Fibroblast of the aortic adventitia (primary cell): ENCODE measurements at regions not wholly inside any gene's neighbourhood (a gene's known extent, or its start where the extent isn't known, plus 50 kb on each side); places are given as distances from the start of the nearest gene placed in this dataset.

Experiments
- DNase-seq: peaks from one replicate; pipeline ENCODE4 v3.0.0-alpha.2; 2010; ENCODE audit warnings: low read depth
- H3K4me3 ChIP-seq: 2 replicates; pipeline ENCODE4 v1.5.1; 2011; ENCODE audit warnings: low read depth, mild to moderate bottlenecking, control low read depth, low read length, moderate library complexity
- CTCF ChIP-seq: IDR thresholded peaks from 2 replicates; pipeline ENCODE4 v1.5.1; 2011; ENCODE audit warnings: mild to moderate bottlenecking, low read length, control low read depth, inconsistent platforms; ENCODE audit not compliant: insufficient read depth

GRCh38 chr2:163541943-163542342 is 193.9 kb downstream of the FIGN start:
- no peak for DNase-seq
- no peak overlapping the region for H3K4me3 ChIP-seq
- TF ChIP-seq CTCF, result no peak

GRCh38 chr2:163541495-163541894 is 194.3 kb downstream of the FIGN start:
- no peak overlapping the region for H3K4me3 ChIP-seq
- no peak for TF ChIP-seq CTCF
- no peak for DNase-seq

- no peak for TF ChIP-seq CTCF
- DNase-seq, result no peak
- H3K4me3 ChIP-seq, result no peak overlapping the region
Measured at GRCh38 chr2:163528640-163529217, 207.1 kb downstream of the FIGN start.

GRCh38 chr2:163527381-163527780 is 208.4 kb downstream of the FIGN start:
- H3K4me3 ChIP-seq, result no peak overlapping the region
- DNase-seq, result no peak
- no peak for TF ChIP-seq CTCF

DNA sequence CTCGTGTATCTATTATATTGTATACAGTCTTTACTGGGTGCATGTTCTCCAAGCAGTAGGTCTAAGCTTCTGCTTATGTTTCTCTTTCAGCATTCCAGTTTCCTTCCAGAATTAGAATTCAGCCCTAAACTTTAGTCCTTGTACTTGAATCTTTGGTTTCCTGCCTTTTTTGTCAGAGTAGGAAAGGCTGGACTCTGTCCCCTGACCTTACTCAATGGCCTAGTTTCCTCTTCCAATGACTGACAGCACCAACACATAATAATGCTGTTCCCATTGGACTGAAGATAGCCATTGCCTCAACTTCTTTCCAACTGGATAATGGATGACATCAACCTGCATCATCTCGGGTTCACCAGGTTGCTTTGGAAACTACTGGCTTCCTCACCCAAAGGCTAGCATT is 217.0 kb downstream of the FIGN start:
- no peak for DNase-seq
- no peak overlapping the region for H3K4me3 ChIP-seq
- no peak for TF ChIP-seq CTCF

DNA sequence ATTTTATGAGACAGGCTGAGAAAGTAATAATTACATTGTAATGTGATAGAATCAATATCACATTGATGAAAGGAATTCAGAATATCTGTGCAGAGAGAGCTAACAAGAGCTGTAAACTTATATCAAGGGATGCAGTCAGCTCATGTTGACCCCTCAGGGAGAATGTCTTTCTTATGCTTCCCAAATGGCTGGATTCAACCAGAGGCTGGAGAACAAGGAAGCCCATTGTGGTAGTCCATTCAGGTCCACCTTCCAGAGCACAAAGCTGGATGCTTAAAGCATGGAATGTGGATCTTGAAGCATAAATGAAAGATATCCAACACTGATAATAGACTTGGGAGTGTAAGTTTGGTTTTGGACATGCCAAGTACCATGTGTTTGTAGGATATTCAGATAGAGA is 220.0 kb downstream of the FIGN start:
- no peak for TF ChIP-seq CTCF
- no peak for DNase-seq
- no peak overlapping the region for H3K4me3 ChIP-seq

DNA sequence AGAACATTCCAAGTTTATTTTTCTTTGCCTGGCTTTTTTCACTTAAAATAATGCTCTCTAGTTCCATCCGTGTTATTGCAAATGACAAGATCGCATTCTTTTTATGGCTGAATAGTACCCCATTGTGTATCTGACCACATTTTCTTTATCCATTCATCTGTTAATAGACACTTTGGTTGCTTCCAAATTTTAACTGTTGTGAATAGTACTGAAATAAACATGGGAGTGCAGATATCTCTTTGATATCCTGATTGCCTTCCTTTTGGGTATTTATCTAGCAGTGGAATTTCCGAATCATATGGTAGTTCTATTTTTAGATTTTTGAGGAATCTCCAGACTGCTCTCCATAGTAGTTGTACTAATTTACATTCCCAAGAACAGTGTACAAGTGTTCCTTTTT is 230.5 kb downstream of the FIGN start:
- TF ChIP-seq CTCF, result no peak
- DNase-seq, result no peak
- H3K4me3 ChIP-seq, result no peak overlapping the region
